ENCODE measurements at regions not wholly inside any gene's neighbourhood (a gene's known extent, or its start where the extent isn't known, plus 50 kb on each side); places are given as distances from the start of the nearest gene placed in this dataset.

- Histone ChIP-seq H3K27ac (ENCODE audit: low read depth, low read length, poor library complexity, severe bottlenecking) (no peak overlapping the region), H2AFZ (ENCODE audit: low read length) (no peak overlapping the region), H3K4me3 (ENCODE audit: low read depth, low read length, poor library complexity, severe bottlenecking) (no peak overlapping the region), H3K9me3 (ENCODE audit: low read length) (no peaks in the 10 kb centered on the region), H3K27me3 (ENCODE audit: insufficient read depth, low read length) (no peaks in the 10 kb centered on the region), H4K20me1 (ENCODE audit: insufficient read depth, low read length) (no peaks in the 10 kb centered on the region), H3K36me3 (ENCODE audit: insufficient read depth, low read length) (no peaks in the 10 kb centered on the region), H3K9ac (ENCODE audit: low read length) (no peak overlapping the region), H3K4me2 (ENCODE audit: low read length) (no peak overlapping the region), H3K9me2 (ENCODE audit: low read depth, low read length) (no peaks in the 10 kb centered on the region), H3K79me2 (ENCODE audit: insufficient read depth, low read length) (no peaks in the 10 kb centered on the region), H3K4me1 (ENCODE audit: insufficient read depth, low read length, severe bottlenecking) (no peaks in the 10 kb centered on the region), H3F3A (ENCODE audit: insufficient read depth, low read length) (no peaks in the 10 kb centered on the region)
- TF ChIP-seq, protein P1, sequence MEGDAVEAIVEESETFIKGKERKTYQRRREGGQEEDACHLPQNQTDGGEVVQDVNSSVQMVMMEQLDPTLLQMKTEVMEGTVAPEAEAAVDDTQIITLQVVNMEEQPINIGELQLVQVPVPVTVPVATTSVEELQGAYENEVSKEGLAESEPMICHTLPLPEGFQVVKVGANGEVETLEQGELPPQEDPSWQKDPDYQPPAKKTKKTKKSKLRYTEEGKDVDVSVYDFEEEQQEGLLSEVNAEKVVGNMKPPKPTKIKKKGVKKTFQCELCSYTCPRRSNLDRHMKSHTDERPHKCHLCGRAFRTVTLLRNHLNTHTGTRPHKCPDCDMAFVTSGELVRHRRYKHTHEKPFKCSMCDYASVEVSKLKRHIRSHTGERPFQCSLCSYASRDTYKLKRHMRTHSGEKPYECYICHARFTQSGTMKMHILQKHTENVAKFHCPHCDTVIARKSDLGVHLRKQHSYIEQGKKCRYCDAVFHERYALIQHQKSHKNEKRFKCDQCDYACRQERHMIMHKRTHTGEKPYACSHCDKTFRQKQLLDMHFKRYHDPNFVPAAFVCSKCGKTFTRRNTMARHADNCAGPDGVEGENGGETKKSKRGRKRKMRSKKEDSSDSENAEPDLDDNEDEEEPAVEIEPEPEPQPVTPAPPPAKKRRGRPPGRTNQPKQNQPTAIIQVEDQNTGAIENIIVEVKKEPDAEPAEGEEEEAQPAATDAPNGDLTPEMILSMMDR (IDR thresholded peaks at IDR 0.05; ENCODE audit: low read length), result no peak
- no peak for TF ChIP-seq EZH2 (IDR thresholded peaks at IDR 0.05; ENCODE audit: borderline replicate concordance, low read length)
Observed at GRCh38 chr5:166281433-166281832, 2010.0 kb upstream of the WWC1 start.

DNA sequence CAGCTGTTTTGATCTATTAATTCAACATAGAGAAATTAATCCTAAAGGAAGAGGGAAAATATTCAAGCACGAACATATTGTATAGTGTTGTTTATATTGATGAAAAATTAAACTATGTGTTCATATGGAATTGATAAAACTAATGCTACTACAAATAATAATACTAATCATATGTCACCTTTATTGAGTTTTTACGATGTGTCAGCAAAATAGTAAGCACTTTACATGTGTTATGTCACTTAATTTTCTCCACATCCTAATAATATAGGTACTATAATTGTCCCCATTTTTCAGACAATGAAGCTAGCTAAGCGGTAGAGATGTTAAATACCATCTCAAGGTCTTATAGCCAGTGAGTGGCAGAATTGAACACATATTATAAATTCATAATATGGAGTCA, 2008.5 kb upstream of the WWC1 start:
- TF ChIP-seq, protein P1 (IDR thresholded peaks at IDR 0.05; ENCODE audit: low read length), result no peak
- TF ChIP-seq EZH2 (IDR thresholded peaks at IDR 0.05; ENCODE audit: borderline replicate concordance, low read length), result no peak
- Histone ChIP-seq H3K9me2 (ENCODE audit: low read depth, low read length) (no peaks in the 10 kb centered on the region), H3K36me3 (ENCODE audit: insufficient read depth, low read length) (no peaks in the 10 kb centered on the region), H3F3A (ENCODE audit: insufficient read depth, low read length) (no peaks in the 10 kb centered on the region), H3K4me3 (ENCODE audit: low read depth, low read length, poor library complexity, severe bottlenecking) (no peak overlapping the region), H2AFZ (ENCODE audit: low read length) (no peak overlapping the region), H3K79me2 (ENCODE audit: insufficient read depth, low read length) (no peaks in the 10 kb centered on the region), H3K27me3 (ENCODE audit: insufficient read depth, low read length) (no peaks in the 10 kb centered on the region), H3K27ac (ENCODE audit: low read depth, low read length, poor library complexity, severe bottlenecking) (no peak overlapping the region), H4K20me1 (ENCODE audit: insufficient read depth, low read length) (no peaks in the 10 kb centered on the region), H3K4me1 (ENCODE audit: insufficient read depth, low read length, severe bottlenecking) (no peaks in the 10 kb centered on the region), H3K9me3 (ENCODE audit: low read length) (no peaks in the 10 kb centered on the region), H3K4me2 (ENCODE audit: low read length) (no peak overlapping the region), H3K9ac (ENCODE audit: low read length) (no peak overlapping the region)

DNA sequence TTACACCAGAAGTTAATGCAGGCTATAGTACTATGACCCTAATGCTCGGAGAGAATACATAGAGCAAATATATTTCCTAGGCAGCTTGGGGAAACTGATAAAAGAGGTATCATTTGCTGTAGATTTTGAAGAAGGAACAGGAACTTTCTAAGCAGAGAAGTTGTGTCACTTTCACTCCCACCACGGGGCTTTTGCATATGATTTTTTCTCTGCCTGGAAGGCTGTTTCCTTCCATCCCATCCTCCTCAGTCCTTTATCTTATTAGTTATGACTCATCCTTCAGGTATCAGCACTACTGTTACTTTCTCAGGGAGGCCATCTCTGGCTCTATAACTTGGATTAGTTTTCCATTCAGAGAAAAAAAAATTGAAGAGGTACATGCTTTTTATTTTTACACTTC, 2006.1 kb upstream of the WWC1 start:
- Histone ChIP-seq H2AFZ (ENCODE audit: low read length) (no peak overlapping the region), H3K27ac (ENCODE audit: low read depth, low read length, poor library complexity, severe bottlenecking) (no peak overlapping the region), H3K9me3 (ENCODE audit: low read length) (no peaks in the 10 kb centered on the region), H3K4me2 (ENCODE audit: low read length) (no peak overlapping the region), H3K4me3 (ENCODE audit: low read depth, low read length, poor library complexity, severe bottlenecking) (no peak overlapping the region), H3K9ac (ENCODE audit: low read length) (no peak overlapping the region), H3K4me1 (ENCODE audit: insufficient read depth, low read length, severe bottlenecking) (no peaks in the 10 kb centered on the region), H3K27me3 (ENCODE audit: insufficient read depth, low read length) (no peaks in the 10 kb centered on the region), H3F3A (ENCODE audit: insufficient read depth, low read length) (no peaks in the 10 kb centered on the region), H3K36me3 (ENCODE audit: insufficient read depth, low read length) (no peaks in the 10 kb centered on the region), H3K79me2 (ENCODE audit: insufficient read depth, low read length) (no peaks in the 10 kb centered on the region), H3K9me2 (ENCODE audit: low read depth, low read length) (no peaks in the 10 kb centered on the region), H4K20me1 (ENCODE audit: insufficient read depth, low read length) (no peaks in the 10 kb centered on the region)
- TF ChIP-seq, protein P1 (IDR thresholded peaks at IDR 0.05; ENCODE audit: low read length), result no peak
- no peak for TF ChIP-seq EZH2 (IDR thresholded peaks at IDR 0.05; ENCODE audit: borderline replicate concordance, low read length)
